Umbilical cord (tissue), 1 donor: ENCODE measurements at regions not wholly inside any gene's neighbourhood (a gene's known extent, or its start where the extent isn't known, plus 50 kb on each side); places are given as distances from the start of the nearest gene placed in this dataset.
A peak's percentile ranks its signal among the peaks of the same experiment; 100 is the strongest.
"Not testable (repeated sequence)": the region's sequence is repeated elsewhere in the genome, so short reads cannot be mapped to it uniquely, and the experiment has no call there.

Experiments
- DNase-seq: peaks from one replicate; pipeline ENCODE4 v3.0.0-alpha.2; 2015; ENCODE audit warnings: low spot score

DNA sequence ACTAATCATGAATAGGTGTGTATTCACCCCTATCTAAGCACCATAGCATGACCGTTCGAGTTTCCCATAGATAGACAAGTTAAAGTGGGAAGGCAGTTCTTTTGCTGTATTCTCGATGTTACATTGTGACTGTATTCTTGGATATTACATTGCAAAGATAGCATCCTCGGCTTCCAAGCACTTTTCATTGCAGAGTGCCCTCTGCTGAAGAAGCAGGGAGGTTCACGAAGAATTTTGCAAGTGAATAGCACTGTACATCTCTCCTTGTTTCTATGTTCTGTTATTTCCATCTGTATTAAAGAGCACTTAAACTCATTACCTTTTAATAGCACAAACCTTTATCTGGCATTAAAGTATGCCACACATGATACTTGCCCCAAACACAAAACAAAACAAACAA lies 426.7 kb upstream of the ARX start:
- DNase-seq: no peak

- DNase-seq: no peak
These were observed 417.5 kb upstream of the ARX start for GRCh38 chrX:25433307-25433706.

GRCh38 chrX:25432396-25432795 lies 416.6 kb upstream of the ARX start:
- no peak for DNase-seq

- no peak for DNase-seq
These were observed 412.2 kb upstream of the ARX start for GRCh38 chrX:25427873-25428555.

DNA sequence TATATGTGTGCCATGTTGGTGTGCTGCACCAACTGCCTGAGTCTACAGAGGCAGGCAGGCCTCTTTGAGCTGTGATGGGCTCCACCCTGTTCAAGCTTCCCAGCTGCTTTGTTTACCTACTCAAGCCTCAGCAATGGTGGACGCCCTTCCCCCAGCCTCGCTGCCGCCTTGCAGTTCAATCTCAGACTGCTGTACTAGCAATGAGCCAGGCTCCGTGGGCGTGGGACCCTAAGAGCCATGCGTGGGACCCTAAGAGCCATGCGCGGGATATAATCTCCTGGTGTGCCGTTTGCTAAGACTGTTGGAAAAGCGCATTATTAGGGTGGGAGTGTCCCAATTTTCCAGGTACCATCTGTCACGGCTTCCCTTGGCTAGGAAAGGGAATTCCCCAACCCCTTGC lies 388.4 kb upstream of the ARX start:
- DNase-seq: not testable (repeated sequence)

GRCh38 chrX:25389266-25389665 lies 373.5 kb upstream of the ARX start:
- no peak for DNase-seq

- no peak for DNase-seq
These were observed 367.4 kb upstream of the ARX start for GRCh38 chrX:25383196-25383595.

DNA sequence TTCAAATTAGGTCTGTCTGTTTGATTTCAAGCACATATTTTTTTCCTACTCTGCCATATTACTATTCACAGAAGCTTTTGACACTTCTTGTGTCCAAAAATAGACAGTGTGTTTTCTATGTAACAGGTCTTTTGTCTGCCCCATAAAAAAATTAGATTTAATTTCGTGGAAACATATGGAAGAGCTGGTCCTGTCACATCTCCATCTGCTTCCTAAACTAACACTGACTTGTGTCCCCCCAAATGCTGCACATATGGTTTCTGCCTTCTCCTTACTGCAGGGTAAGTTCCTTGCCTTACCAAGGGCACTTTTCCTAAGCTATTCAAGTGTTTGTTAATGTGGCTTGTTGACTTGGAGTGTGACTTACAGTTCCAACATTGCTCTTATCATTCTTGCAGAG lies 340.7 kb upstream of the ARX start:
- DNase-seq: no peak

DNA sequence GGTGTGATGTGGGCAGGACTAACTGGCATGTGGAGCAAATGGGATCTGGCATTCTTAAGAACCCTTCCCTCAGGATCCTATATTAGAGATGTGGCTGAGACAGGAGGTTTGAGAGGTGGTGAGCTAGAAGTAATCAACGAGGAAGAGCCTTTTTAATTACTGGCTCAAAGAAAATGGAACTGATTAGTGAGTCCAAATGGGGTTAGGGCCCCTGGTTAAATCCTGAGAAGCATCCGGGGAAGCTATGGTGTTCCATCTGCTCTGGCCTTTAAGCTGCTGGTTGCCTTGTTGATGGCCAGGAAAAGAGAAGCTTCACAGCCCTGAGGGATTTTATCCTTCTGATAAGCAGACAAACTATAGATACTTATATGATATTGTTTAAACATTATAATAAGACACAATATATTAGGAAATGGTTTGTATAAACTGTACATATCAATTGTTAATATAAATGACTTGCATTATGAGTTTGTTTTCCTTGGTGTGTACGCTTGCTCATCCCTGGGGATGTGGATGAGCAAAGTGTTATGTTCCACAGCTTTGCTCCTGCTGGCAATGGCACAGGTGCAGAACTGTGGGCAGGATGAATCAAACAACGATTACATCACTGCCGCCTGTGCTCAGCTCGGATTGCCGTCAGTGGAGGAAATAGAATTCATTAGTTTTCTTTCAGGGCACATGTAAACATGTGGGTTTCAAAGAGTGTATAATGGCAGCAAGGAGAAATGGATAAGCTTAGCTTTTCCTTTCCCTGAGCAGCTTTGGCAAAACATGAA lies 328.6 kb upstream of the ARX start:
- DNase-seq: no peak

GRCh38 chrX:25343060-25343459 lies 327.3 kb upstream of the ARX start:
- DNase-seq: no peak

DNA sequence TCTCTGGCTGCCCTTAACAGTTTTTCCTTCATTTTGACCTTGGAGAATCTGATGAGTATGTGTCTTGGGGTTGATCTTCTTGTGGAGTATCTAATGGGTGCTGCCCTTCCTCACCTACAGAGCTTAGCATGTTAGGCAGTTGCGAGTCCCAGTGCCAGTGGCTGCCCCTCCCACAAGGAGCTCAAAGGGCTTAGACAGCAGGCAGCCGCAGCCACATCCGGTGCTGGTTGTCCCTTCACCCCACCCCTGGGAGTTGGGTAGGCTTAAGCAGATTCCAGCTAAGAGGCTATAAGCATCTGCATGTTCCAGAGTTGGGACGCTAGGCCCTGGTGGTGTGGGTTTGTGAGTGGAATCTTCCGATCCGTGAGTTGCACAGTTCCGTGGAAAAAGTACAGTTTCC lies 322.1 kb upstream of the ARX start:
- DNase-seq: no peak

DNA sequence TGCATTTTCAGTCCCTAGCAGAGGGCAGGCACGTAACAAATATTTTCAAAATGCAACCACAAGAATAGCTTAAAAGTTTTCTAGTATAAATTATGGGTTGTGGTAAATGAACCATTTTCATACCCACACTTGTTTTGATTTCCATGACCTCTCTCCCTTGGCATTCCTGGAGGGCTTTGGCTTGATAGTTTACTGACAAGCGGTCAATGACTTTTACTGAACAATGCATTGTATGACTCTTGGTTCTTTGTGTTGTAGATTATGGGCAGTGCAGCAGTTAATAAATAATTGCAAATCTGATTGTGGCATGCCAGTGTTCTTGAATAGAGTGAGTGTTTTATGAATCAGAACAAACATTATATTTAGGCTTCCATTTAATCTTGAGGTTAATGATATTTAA lies 285.2 kb upstream of the ARX start:
- DNase-seq: no peak

- DNase-seq: no peak
These were observed 281.1 kb upstream of the ARX start for GRCh38 chrX:25296850-25297249.

DNA sequence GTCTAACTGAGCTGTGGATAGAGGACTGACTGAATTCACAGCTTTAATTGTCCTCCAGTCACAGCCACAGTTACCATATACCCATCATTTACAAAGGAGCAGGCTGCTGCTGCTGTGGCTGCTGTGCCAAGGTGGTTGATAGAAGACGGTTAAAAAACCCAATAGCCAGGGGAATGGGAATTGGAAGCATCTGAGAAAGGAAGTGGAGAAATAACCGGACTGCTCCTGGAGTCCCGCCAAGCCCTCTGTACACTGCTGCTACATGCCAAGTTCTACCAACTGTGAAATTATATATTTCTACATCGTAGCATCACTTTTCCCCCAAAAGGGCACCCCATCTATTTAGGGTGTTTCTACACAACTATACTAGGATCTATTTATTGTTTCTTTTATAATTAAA lies 279.7 kb upstream of the ARX start:
- no peak for DNase-seq

DNA sequence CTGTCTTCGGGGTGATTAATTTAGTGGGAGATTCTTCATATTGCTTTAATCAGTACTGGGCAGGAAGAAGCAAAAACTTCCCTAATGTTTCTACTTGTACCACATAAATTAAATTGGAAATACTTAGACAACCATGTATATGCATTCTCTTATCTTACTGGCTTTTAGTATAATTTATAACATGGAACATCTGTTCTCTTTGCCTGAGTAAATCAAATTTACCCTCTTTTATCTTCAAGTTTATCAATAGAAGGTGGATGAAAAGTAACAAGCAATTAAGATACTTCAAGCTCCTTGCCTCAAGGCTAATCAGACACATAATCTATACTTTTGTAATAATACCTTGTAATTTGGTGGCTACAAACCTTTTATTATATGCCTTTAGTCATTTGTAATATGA lies 274.4 kb upstream of the ARX start:
- no peak for DNase-seq

- DNase-seq: no peak
These were observed 272.9 kb upstream of the ARX start for GRCh38 chrX:25288676-25289075.

- no peak for DNase-seq
These were observed 271.8 kb upstream of the ARX start for GRCh38 chrX:25287521-25287920.

DNA sequence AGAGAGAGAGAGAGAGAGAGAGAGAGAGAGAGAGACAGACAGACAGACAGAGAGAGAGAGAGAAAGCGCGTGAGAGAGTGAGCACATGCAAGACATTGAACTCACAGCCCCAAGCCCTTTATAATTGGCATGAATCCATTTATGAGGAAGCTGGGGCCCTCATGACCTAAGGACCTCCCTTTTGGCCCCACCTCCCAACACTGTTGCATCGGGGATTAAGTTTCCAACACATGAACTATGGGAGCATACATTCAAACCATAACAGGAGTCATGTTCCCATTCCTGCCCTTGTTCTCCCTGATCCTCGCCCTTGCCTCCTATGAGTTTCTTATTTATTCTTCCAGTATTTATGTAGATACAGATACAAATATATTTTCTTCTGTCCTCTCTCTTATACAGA lies 269.8 kb upstream of the ARX start:
- no peak for DNase-seq

- DNase-seq: no peak
These were observed 263.7 kb upstream of the ARX start for GRCh38 chrX:25279510-25279909.

DNA sequence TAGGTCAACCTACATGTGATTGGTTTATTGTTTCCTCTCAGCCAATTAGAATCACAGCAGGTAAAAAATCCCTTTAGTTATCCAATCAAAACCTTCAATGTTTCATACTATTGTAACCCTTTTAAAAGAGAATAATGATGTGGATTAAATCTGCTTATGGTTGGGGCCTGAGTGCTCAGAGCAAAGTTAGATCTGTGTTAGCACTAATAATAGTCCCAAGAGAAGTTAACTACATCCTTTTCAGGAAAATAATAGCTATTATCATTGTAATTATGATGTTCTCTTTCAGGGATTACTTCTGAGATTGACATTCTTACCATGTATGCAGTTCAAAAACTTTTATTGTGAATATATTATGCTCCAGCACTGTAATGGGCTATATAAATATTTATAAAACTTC lies 262.6 kb upstream of the ARX start:
- no peak for DNase-seq

DNA sequence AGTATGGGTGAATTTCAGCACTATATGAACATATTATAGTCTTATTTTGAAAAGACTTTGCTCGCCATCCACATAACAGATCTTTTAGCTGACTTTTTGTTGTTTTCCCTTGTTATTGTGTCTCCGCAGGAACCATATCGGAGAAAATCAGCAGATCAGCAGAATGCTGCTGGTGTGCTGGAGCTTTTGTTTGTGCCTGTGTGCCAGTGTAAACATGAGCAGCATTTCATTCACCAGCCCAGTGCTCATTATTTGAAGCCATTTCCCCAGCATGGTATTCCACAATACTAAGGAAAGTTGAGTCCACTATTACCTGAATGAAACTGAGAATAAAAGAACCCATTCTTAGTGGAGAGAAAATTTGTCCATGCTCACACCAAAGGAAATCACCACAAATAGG lies 261.8 kb upstream of the ARX start:
- DNase-seq: no peak

- no peak for DNase-seq
These were observed 259.4 kb upstream of the ARX start for GRCh38 chrX:25275159-25275558.

DNA sequence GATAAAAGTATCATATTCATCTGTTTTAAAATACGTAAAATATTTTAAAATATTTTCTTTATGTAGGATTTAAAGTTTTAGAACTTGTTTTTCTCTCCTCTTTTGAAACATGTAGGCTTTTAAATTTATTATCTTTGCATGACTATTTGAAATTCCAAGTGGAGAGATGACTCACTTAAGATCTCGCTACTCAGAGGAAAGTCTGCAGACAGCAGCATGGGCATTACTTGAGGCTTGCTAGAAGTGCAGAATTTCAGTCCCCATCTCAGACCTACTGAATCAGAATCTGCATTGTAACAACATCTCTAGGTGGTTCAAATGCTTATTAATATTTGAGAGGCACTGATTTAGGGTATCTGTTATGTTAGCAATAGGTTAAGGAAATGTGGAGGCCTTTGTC lies 225.7 kb upstream of the ARX start:
- peak; percentile 34 for DNase-seq

DNA sequence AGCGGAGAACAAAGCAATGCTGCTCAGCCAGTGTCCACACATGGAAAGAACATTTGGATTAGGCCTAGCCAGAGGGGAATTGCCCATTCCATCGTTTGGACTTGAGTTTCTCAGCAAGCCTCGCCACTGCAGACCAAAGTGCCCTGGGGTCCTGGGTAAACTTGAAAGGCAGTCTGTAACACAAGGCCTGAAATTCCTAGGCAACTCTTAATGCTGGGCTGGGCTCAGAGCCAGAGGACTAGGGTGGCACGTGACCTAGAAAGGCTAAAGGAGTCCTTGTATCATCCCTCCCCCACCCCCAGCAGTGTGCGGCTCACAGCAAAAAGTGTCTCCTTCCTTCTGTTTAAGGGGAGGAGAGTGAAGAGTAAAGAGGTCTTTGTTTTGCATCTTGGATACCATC lies 210.4 kb upstream of the ARX start:
- no peak for DNase-seq
